GM21717 (cell line): ENCODE measurements at regions not wholly inside any gene's neighbourhood (a gene's known extent, or its start where the extent isn't known, plus 50 kb on each side); places are given as distances from the start of the nearest gene placed in this dataset.

ENCODE experiments used
- ATAC-seq: cut with Tn5 transposase; IDR thresholded peaks from one replicate; pipeline ENCODE4 v1.9.1; 2021; ENCODE audit warnings: mild to moderate bottlenecking, moderate library complexity; ENCODE audit not compliant: unreplicated experiment

- ATAC-seq: no peak
These were observed 446.2 kb upstream of the SLC14A2 start for GRCh38 chr18:45168866-45169600.

DNA sequence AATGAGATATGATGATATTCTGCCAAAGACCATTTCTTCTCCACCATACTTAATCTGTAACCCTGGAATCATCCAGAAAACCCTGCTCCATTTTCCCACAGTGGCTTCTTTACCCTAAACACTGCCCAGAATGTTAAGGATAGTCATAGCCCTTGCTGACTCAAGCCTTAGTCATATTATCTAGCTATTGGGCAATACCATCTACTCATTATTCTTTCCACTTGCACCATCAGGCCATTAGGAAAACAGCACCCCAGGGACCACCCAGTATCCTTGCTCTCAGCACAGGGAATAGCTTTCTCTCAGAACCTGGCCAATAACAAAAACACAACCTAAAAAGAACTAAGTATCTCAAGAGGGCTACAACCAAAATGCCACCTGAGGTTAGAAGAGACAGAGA lies 445.7 kb upstream of the SLC14A2 start:
- no peak for ATAC-seq

GRCh38 chr18:45171679-45172191 lies 443.5 kb upstream of the SLC14A2 start:
- no peak for ATAC-seq

DNA sequence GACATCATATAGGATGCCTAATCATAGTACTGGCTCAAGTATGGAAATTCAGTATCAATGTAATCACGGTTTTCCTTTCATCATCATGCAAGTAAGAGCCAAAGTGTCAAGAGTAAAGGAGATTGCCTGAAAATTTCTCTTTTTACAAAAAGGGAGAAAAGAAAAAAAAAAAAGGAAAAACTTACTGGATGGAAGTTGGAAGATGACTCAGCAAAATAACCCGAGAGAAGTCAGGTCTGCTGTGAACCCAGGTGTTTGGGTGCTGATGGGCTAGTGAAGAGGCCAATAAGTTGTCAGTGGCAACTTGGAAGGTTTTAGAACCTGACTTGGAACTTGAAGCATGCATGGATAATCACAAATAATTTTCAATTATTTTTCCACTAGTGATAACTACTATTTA lies 441.9 kb upstream of the SLC14A2 start:
- ATAC-seq: no peak

DNA sequence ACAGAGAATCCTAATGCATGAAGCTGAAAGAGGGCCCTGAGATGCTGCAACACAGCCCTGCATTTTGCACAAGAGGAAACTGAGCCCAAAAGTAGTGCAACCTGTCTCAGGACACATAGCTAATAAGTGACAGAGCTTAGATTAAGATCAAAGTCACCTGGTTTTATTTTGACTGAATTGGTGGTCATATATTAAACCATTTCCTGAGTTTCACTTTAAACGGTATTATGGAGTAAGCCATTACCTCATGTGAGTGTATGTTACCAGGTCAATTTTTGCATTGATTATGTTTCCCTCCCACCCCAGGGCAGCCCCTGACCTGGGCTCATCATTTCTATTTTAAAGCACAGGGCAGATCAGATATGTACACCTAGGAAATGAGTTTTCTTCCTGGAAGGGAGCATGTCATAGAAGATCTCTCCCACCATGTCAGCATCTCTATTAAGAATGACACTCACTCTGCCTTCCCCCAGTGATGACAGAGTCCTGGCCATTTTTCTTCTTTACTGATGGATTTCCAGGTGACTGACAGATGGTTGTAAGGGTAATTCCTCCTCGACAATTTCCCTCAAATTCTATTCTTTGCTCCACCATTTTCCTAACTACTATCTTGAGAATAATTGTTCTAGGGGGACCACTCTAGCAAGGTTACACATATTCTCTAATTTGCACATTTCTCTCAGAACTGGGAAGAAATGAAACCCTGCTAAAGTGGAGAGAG lies 441.3 kb upstream of the SLC14A2 start:
- no peak for ATAC-seq

DNA sequence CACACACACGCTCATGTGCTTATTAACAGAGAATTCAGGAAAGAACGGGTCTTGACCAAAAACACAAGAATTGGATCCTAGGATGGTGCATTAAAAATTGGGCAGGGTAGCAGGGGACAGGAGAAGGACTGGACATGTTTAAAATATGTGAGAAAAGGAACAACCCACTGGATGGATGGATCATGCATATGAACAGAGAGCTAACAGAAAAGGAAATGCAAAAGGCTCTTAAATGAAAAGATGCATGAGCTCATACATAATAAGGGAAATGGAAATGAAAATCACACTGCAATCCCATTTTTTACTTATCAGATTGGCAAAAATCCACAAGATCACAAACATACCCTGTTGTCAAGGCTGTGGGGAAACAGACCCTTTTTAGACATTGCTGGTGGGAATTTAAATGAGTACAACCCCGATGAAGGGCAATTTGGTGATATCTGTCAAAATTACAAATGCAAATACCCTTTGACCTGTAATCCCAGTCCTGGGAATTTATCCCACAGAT lies 440.6 kb upstream of the SLC14A2 start:
- ATAC-seq: no peak

- ATAC-seq: no peak
These were observed 439.8 kb upstream of the SLC14A2 start for GRCh38 chr18:45175511-45175910.

DNA sequence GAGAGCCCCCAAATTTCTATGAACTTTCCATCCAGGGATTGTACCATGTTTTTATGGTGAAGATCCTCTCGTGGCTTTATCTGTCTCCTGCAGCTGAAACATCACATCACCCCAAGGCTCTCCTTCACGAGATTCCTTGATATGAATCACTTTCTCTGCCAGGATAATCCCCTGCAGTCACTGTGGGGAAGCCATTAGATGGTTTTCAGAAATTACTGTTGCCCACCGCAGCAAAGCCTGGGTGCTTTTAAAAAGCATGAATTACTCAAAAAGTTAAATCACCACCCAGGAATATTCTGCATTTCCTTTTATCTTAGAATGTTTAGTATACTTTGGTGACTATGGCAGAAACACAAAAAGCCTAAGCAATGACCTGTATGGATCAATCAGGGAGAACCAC lies 428.4 kb upstream of the SLC14A2 start:
- ATAC-seq: no peak

DNA sequence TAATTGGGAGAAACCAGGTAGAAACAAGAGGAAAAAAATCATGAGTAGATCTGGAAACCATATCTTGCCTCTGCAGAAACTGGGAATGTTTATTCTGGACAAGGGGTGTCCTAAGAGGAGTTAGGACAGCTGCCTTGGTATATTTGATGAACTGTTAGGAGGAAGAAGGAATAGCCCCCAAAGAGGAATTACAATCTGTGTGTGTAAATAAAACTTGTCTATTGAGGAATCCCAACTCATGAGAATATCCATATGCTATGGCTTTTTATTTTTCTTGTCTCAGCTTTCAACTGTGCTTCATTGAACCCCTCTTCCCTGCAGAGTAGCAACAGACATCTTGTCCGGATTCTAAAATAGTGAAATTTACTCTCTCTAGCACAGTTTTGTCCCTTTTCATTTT lies 423.5 kb upstream of the SLC14A2 start:
- no peak for ATAC-seq

DNA sequence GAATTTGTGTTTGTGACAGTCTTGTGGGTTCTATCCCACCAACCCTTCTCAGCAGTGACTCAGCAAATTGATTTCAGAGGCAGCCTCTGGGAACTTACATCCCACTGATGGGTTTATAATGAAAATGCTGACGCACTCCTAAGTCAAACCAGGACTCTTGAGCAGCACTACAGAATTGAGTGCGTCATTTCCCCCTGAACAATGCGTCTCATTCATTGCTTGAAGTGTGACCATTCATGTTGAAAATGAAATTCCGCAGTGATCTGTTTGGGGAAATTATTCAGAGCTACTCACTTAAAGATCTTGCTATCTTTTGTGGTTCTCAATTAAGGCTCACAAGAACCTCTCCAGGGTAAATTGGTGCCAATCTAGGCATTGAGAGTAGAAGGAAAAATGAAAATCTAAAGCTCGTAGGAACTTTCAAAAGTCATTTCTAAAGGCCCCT lies 417.7 kb upstream of the SLC14A2 start:
- ATAC-seq: peak; percentile 99

DNA sequence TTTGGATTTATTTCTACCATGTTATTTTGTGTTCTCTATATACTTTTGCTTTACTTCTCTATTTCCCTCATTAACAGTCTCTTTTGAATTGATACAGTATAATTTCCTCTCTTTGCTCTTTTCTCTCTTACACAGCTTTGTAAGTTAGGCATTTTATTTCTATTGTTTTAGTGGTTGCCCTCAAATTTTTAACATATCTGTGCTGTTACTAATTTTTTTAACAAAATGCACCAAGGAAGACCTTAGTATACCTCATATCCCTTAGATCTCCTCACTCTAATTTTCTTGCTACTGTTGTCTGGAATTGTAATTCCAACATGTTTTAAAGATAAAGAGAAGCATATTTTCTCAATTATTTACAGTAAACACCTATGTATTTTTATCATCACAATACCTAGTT lies 416.8 kb upstream of the SLC14A2 start:
- no peak for ATAC-seq

DNA sequence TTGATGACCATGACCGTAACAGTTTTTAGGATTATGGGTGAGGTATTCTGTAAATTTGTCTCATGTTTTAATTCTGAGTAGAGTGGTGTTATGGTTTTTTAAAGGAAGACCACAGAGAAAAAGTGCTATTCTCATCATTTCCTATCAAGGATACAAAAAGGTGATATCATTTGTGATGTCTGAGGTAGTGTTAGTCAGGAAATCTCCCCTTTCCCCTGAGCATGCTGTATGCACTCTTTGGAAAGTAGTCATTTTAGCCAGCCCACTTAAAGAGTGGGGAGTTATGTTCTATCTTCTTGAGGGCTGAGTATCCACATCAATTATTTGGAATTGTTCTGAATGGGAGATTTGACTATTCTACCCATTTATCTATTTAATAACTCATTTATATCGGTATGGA lies 414.2 kb upstream of the SLC14A2 start:
- no peak for ATAC-seq

DNA sequence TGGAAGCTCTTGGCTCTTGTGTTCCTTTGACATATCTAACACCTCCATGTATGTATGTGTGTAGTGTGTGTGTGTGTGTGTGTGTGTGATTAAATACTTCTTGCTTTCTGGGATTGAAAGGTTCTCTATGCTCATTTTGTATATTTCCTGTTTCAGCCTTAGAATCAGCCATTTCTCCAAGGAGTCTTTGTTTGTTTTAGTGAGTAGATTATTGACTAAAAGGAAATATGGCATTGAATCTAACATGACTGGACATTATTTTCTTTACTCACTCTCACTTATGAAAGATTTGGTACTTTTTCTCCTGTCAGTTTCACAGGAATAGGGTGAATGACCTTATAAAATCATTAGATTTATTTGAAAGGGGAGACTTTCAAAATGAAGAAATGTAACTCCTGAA lies 413.8 kb upstream of the SLC14A2 start:
- no peak for ATAC-seq

DNA sequence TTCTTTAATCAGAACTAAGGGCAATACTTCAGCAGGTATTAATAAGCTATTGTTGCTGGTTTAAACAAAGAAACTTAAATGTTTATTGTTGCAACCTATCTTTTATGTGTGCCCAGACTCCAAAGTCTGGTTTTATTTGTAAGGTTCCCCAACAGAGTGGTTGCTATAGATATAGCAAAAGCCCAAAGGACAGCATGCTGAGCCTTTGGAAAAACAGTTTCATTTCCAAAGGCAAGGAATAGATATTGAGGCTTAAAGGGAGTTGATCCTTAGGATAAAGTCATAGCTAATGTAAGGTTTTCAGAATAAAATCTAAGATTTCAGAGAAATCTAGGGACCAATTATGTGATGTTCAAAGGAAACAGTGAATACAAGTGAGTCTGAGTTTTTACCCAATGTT lies 413.2 kb upstream of the SLC14A2 start:
- ATAC-seq: no peak

DNA sequence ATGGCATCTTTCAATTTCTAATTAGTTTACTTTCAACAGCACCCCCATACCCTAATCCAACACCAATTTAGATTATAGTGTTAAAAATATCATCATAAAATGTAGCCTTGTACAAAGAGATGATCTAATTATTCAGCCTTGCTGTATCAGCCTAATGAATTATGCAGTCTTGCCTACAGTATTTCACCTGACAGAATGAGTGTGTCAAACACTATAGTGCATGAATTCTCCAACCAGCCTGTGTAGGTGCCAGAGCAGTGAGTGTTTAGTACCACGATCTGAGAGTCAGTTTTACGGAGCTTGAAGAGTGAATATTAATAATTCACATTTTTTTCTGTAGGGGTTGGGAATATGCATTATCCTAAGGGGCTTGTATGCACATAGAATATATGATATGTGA lies 411.6 kb upstream of the SLC14A2 start:
- no peak for ATAC-seq

DNA sequence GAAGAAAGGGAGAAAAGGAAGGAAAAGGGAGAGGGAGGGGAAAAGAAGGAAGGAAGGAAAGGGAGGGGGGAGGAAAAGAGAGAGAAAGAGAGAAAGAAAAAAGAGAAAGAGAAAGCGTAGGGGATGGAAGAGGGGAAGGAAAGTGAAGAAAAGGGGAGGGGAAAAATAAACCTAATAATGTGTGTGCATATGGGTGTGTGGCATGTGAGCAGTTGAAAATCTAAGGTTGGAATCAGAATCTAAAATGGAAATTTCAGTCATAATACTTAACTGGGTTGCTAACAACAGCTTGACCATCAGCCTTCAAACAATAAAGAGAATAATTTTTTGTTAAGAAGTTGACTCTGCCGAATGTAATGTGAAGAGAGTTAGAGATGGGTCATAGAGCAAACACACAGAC lies 407.9 kb upstream of the SLC14A2 start:
- ATAC-seq: no peak

DNA sequence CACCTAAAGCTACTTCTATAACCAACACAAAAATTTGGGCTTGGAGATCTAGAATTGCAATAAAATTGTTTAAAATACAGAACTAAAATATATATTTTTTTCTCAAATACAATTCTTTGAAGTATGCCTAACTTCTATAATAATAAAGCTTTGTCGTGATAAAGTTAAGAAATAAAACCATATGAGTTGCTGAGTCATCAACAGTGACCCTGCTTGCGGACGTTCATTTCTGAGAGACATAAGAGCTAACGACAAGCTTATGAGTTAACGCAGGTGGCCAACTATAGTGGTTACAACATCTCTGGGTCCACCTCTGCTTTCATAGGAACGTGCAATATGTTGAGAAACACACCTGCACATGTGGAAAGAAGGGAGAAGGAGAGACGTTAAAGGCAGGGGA lies 407.1 kb upstream of the SLC14A2 start:
- ATAC-seq: no peak

- peak; percentile 96 for ATAC-seq
These were observed 402.9 kb upstream of the SLC14A2 start for GRCh38 chr18:45212181-45213039.

- no peak for ATAC-seq
These were observed 402.3 kb upstream of the SLC14A2 start for GRCh38 chr18:45213040-45213333.

DNA sequence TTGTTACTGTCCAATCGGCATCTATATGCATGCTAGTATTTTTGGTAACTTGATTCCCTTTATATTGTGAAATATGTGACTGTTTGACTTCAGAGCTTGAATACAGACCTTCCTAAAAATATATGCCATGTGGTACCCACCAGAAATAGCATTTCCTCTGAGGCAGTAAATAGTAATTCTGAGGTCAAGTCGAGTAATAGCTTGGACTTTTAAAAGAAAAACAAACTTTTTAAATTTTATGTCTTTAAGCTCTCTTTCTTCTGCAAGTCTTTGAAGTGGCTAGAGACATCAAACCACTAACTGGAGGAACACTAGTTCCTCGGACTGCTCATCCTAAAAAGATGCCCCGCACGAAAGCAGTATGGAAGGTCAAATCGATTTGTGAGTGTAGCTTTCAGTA lies 396.8 kb upstream of the SLC14A2 start:
- no peak for ATAC-seq

- ATAC-seq: no peak
These were observed 393.9 kb upstream of the SLC14A2 start for GRCh38 chr18:45221363-45221762.
